Tibial artery (tissue), 4 donors: ENCODE measurements at regions not wholly inside any gene's neighbourhood (a gene's known extent, or its start where the extent isn't known, plus 50 kb on each side); places are given as distances from the start of the nearest gene placed in this dataset.
"Not testable (repeated sequence)": the region's sequence is repeated elsewhere in the genome, so short reads cannot be mapped to it uniquely, and the experiment has no call there.

Source experiments
- DNase-seq, 2 donors: peaks; one replicate each; pipeline ENCODE4 v3.0.0-alpha.2; 2019
- H3K27ac ChIP-seq, 2 donors: fragments of 200-600 bp; sonication (generic) in 1 of 2; 1 replicate in 1 of 2; 2 replicates in 1 of 2; pipeline ENCODE4 v1.5.1; 2018 to 2019; ENCODE audit warnings: mild to moderate bottlenecking in 1 of 2
- H3K27me3 ChIP-seq, 2 donors: fragments of 200-600 bp; sonication (generic) in 1 of 2; one replicate each; pipeline versions ENCODE4 v1.5.1 to v1.6.0; 2016 to 2019
- H3K36me3 ChIP-seq, 3 donors: fragments of 200-600 bp; sonication (generic) in 2 of 3; one replicate each; pipeline ENCODE4 v1.5.1; 2016 to 2019; ENCODE audit warnings: mild to moderate bottlenecking in 2 of 3
- H3K4me1 ChIP-seq, 4 donors: fragments of 200-600 bp; sonication (generic) in 2 of 4; 1 replicate in 3 of 4; 2 replicates in 1 of 4; pipeline ENCODE4 v1.5.1; 2016 to 2019
- H3K4me3 ChIP-seq, 2 donors: fragments of 200-600 bp; sonication (generic) in 1 of 2; 1 replicate in 1 of 2; 2 replicates in 1 of 2; pipeline ENCODE4 v1.5.1; 2018 to 2019; ENCODE audit warnings: mild to moderate bottlenecking in 2 of 2
- H3K9me3 ChIP-seq, 3 donors: fragments of 200-600 bp; sonication (generic) in 1 of 3; one replicate each; pipeline ENCODE4 v1.5.1; 2016 to 2019
- intact Hi-C: fragments of 100-400 bp; cut with DNase I; formaldehyde crosslinking; loops from one replicate; pipeline ENCODE4 v1.15.0; 2023; ENCODE audit warnings: low total_unique reads
- TF ChIP-seq, protein P1 (sequence below), 2 experiments: fragments of 200-600 bp in 1 of 2; fragments of 450-650 bp in 1 of 2; IDR thresholded peaks; one replicate each; pipeline ENCODE4 v1.5.1; 2017 to 2019; ENCODE audit warnings: antibody characterized with exemption in 2 of 2, mild to moderate bottlenecking in 1 of 2, moderate library complexity in 1 of 2

DNA sequence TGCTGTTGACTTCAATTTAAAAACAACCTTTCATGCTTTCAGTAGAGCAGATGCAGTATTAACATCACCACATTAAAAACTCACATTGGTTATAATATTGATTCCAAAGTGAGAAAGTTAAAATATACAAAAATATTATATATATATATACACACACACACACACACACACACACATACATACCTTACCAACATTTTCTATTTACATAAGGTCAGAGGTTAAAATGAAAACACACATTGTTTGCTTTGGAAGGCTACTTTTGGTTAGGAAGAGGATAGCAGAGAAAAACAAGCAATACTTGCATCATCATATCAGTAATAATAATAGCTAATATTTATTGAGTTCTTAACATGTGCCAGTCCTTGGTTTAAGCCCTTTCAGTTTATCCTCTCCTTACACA is 226.5 kb downstream of the PPP4R3C start:
- Histone ChIP-seq H3K27ac (no peak overlapping the region), H3K4me1 (no peaks in the 10 kb centered on the region), H3K4me3 (no peak overlapping the region), H3K36me3 (no peaks in the 10 kb centered on the region), H3K27me3 (no peaks in the 10 kb centered on the region), H3K9me3 (peaks cover 0 to 10% (median 0%) of the 10 kb centered on the region in 3 donors)
- intact Hi-C loops: no loop called here
- TF ChIP-seq, protein P1, sequence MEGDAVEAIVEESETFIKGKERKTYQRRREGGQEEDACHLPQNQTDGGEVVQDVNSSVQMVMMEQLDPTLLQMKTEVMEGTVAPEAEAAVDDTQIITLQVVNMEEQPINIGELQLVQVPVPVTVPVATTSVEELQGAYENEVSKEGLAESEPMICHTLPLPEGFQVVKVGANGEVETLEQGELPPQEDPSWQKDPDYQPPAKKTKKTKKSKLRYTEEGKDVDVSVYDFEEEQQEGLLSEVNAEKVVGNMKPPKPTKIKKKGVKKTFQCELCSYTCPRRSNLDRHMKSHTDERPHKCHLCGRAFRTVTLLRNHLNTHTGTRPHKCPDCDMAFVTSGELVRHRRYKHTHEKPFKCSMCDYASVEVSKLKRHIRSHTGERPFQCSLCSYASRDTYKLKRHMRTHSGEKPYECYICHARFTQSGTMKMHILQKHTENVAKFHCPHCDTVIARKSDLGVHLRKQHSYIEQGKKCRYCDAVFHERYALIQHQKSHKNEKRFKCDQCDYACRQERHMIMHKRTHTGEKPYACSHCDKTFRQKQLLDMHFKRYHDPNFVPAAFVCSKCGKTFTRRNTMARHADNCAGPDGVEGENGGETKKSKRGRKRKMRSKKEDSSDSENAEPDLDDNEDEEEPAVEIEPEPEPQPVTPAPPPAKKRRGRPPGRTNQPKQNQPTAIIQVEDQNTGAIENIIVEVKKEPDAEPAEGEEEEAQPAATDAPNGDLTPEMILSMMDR (IDR thresholded peaks at IDR 0.05): no peak
- DNase-seq: no peak

DNA sequence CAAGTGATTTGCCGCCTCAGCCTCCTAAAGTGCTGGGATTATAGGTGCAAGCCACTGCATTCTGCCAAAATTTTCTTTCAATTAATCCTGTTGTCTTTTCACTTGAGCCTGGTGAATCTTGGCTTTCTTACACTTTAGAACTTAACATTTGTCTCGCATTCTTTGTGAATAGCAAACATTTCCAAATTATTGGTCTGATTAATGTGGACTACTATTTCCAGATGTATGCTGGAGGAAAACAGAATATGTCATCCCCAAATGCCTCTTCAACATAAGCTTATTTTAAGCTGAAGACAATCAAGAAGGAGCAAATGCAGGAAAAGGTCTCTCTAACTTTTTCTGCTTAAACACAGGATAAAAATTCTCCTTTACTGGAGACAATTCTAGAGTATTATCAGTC is 233.4 kb downstream of the PPP4R3C start:
- Histone ChIP-seq H3K27ac (no peak overlapping the region), H3K27me3 (no peaks in the 10 kb centered on the region), H3K36me3 (no peaks in the 10 kb centered on the region), H3K9me3 (no peaks in the 10 kb centered on the region), H3K4me3 (no peak overlapping the region), H3K4me1 (no peaks in the 10 kb centered on the region)
- TF ChIP-seq, protein P1 (IDR thresholded peaks at IDR 0.05): no peak
- no peak for DNase-seq
- intact Hi-C loops: no loop called here

DNA sequence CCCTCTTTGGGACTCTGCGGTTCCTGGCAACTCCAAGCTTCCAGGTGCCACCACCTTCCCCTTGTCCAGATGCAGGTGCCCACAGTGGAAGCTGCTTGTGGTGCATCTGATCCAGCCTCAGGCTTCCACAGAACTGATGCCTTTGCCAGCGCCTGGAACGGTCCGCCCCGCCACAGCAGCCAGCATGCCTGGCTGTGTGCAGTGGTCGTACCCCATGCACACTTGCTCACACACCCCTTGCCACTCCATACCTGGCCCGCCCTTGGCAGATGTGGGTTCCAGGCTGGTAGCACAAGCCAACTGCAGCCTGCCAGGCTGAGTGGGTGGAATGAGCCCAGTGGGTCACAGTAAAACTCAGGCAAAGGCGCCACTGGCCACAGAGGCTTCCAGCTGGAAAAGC is 240.5 kb downstream of the PPP4R3C start:
- no peaks in the 10 kb centered on the region for H3K36me3 ChIP-seq
- H3K9me3 ChIP-seq: no peaks in the 10 kb centered on the region
- DNase-seq: no peak
- TF ChIP-seq, protein P1 (IDR thresholded peaks at IDR 0.05): no peak
- no peaks in the 10 kb centered on the region for H3K4me1 ChIP-seq
- intact Hi-C loops: no loop called here
- no peaks in the 10 kb centered on the region for H3K27me3 ChIP-seq
- no peak overlapping the region for H3K4me3 ChIP-seq
- no peak overlapping the region for H3K27ac ChIP-seq

DNA sequence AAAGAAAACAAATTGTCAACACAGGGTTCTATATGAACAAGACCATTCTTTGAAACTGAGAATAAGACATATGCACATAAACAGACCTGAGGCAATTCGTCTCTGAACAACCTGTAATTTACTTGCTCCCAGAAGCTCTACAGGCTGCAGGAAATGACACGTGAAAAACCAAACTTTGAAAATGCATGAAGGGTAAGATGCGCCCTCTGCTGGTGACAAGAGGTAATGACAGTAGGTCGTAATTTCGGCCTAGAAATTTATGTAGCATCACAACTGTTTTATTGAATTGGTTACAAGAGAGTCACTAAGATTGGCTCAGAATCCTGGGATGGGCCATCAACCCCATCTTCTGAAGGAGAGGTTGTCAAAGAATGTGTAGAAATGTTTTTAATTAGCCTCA is 276.5 kb downstream of the PPP4R3C start:
- no peak for DNase-seq
- no peaks in the 10 kb centered on the region for H3K9me3 ChIP-seq
- H3K4me3 ChIP-seq: no peak overlapping the region
- intact Hi-C loops: no loop called here
- TF ChIP-seq, protein P1 (IDR thresholded peaks at IDR 0.05): peak; percentile 36 to 52
- no peak overlapping the region for H3K27ac ChIP-seq
- H3K4me1 ChIP-seq: no peaks in the 10 kb centered on the region
- no peaks in the 10 kb centered on the region for H3K36me3 ChIP-seq
- H3K27me3 ChIP-seq: no peaks in the 10 kb centered on the region

DNA sequence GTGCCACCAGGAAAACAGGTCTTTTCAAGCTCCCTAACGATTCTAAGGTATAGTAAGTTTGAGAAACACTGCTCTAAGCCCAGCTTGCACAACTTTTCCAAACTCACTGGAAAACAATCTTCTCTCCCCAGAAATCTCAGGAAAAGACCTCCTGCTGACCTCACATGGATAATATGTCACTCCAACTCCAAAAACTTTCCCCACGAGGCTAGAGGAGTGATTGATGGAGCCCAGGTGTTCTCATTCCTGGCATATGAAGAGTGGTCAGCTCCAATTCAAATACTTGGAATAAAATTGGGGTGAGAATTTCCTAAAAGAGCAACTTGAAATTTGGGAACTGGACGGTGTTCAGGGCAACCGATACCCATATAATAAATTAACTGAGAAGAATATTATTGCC is 299.9 kb downstream of the PPP4R3C start:
- Histone ChIP-seq H3K27me3 (no peaks in the 10 kb centered on the region), H3K9me3 (no peaks in the 10 kb centered on the region), H3K36me3 (no peaks in the 10 kb centered on the region), H3K4me3 (no peak overlapping the region), H3K27ac (no peak overlapping the region), H3K4me1 (no peaks in the 10 kb centered on the region)
- no peak for DNase-seq
- TF ChIP-seq, protein P1 (IDR thresholded peaks at IDR 0.05): no peak
- intact Hi-C loops: no loop called here

DNA sequence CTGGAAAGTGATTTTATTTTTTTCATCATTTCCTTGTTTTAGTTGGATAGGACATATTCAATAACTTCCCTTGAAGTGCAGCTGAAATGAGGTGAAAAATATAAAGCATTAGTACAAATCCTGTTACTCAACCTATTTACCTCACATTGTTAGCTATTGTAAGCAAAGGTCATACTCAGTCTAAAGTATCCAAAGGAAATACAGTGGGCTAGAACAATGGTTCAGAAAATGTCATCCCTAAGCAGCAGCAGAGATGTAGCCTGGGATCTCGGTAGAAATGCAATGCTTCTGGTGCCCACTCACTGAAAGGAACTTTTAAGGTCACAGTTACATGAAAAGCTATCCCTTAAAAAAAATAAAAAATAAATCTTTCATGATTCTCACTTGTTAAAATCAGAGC is 300.6 kb downstream of the PPP4R3C start:
- Histone ChIP-seq H3K9me3 (no peaks in the 10 kb centered on the region), H3K27me3 (no peaks in the 10 kb centered on the region), H3K36me3 (no peaks in the 10 kb centered on the region), H3K4me1 (no peaks in the 10 kb centered on the region), H3K27ac (no peak overlapping the region), H3K4me3 (no peak overlapping the region)
- TF ChIP-seq, protein P1 (IDR thresholded peaks at IDR 0.05): no peak
- no peak for DNase-seq
- intact Hi-C loops: no loop called here

DNA sequence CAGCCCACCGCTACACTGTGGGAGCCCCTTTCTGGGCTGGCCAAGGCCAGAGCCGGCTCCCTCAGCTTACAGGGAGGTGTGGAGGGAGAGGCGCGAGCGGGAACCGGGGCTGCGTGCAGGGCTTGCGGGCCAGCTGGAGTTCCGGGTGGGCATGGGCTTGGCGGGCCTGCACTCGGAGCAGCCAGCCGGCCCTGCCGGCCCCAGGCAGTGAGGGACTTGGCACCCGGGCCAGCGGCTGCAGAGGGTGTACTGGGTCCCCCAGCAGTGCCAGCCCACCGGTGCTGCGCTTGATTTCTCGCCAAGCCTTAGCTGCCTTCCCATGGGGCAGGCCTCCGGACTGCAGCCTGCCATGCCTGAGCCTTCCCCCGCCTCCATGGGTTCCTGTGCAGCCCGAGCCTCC is 306.2 kb downstream of the PPP4R3C start:
- H3K4me3 ChIP-seq, H3K27me3 ChIP-seq, H3K4me1 ChIP-seq, H3K36me3 ChIP-seq, DNase-seq, H3K9me3 ChIP-seq, H3K27ac ChIP-seq, intact Hi-C loops: not testable (repeated sequence)
